SJCRH30 (cell line): ENCODE measurements at regions not wholly inside any gene's neighbourhood (a gene's known extent, or its start where the extent isn't known, plus 50 kb on each side); places are given as distances from the start of the nearest gene placed in this dataset.
A peak's percentile ranks its signal among the peaks of the same experiment; 100 is the strongest.
"Not testable (repeated sequence)": the region's sequence is repeated elsewhere in the genome, so short reads cannot be mapped to it uniquely, and the experiment has no call there.

Experiments used
- DNase-seq, 2 experiments: peaks; one replicate each; pipeline ENCODE4 v3.0.0-alpha.2; 2015 to 2020
- H3K27ac ChIP-seq: fragments of 250-450 bp; sonication (Bioruptor Pico); 2 replicates; pipeline ENCODE4 v1.5.1; 2020; ENCODE audit warnings: mild to moderate bottlenecking, moderate library complexity
- H3K27me3 ChIP-seq: fragments of 250-450 bp; sonication (Bioruptor Pico); 2 replicates; pipeline ENCODE4 v1.5.1; 2020; ENCODE audit warnings: mild to moderate bottlenecking, moderate library complexity
- H3K36me3 ChIP-seq: fragments of 250-450 bp; sonication (Bioruptor Pico); 2 replicates; pipeline ENCODE4 v1.5.1; 2020; ENCODE audit warnings: mild to moderate bottlenecking, moderate library complexity
- H3K4me1 ChIP-seq: fragments of 250-450 bp; sonication (Bioruptor Pico); 2 replicates; pipeline ENCODE4 v1.5.1; 2020; ENCODE audit warnings: mild to moderate bottlenecking, moderate library complexity
- H3K4me3 ChIP-seq: fragments of 250-450 bp; sonication (Bioruptor Pico); 2 replicates; pipeline ENCODE4 v1.5.1; 2020; ENCODE audit warnings: mild to moderate bottlenecking, moderate library complexity
- H3K9me3 ChIP-seq: fragments of 250-450 bp; sonication (Bioruptor Pico); replicated peaks from 2 replicates; pipeline ENCODE4 v1.5.1; 2020; ENCODE audit warnings: mild to moderate bottlenecking, moderate library complexity

- peak overlapping the region; percentile 66; the same call in 1 of the 2 replicates for H3K27ac ChIP-seq
Measured at GRCh38 chr3:55162031-55162795, 234.4 kb upstream of the LRTM1 start.

DNA sequence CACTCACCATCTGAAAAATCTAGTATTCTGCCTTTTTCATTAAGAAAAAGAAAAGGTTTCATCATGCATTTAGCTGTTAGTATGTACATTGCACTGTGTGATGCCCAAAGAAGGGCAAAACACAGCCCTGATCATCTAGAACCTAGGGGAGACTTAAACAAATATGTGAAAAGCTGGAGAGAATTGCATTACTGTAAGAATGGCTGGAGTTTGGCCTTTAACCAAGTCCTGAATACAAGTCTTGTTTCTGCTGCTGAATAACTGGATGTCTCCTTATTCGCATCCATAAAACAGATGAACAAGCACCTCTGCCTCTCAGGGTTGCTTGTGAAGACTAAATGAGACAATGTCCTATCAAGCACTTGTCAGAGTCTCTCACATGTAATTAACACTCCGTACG, 233.4 kb upstream of the LRTM1 start:
- Histone ChIP-seq H3K27ac (peak overlapping the region; percentile 66), H3K9me3 (no peaks in the 10 kb centered on the region), H3K36me3 (no peaks in the 10 kb centered on the region), H3K4me3 (no peak overlapping the region), H3K27me3 (no peaks in the 10 kb centered on the region), H3K4me1 (peaks cover 47% of the 10 kb centered on the region)
- no peak for DNase-seq

More at GRCh38 chr3:55162031-55162795, 234.4 kb upstream of the LRTM1 start:
- H3K4me3 ChIP-seq = no peak overlapping the region
- H3K9me3 ChIP-seq = no peaks in the 10 kb centered on the region
- no peaks in the 10 kb centered on the region for H3K36me3 ChIP-seq
- H3K27me3 ChIP-seq = no peaks in the 10 kb centered on the region
- peak in 1 of 2 experiments; percentile 38 for DNase-seq
- H3K4me1 ChIP-seq = peaks cover 48% of the 10 kb centered on the region

DNA sequence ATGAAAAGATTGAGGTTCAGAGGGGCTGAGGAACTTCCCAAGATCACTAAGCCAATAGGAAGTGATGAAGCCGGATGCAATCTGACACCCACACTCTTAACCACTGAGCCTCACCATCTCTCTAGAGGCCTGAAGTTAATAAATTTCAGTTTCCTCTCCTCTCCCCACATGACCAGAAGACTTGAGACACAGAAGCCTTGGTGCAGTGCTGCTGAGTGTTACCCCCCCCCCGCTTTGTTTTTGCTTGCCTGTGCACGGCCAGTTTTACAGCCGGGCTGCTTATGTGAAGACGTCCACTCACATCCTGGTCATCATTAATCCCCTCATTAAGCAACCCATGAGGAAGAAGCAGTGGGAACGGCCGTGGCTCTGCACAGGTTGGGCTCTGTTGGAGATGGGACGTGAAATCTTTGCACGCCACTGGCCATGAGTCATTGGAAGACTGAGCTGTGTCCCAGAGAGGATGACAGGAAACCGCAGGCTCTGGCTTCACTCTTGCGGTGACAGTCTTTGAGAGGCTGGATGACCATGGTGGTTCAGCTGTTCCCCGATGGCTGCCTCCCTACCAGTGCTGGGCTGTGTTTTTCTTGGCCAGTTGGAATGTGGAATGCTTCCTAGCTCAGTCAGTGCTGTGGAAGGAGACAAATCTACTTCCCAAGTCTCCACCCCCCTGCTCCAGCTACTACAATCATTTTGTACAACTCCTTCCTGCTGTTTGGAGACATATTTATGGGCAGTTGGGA, 232.6 kb upstream of the LRTM1 start:
- H3K27me3 ChIP-seq = no peaks in the 10 kb centered on the region
- peak; percentile 94 to 96 for DNase-seq
- peaks cover 39% of the 10 kb centered on the region for H3K4me1 ChIP-seq
- no peaks in the 10 kb centered on the region for H3K36me3 ChIP-seq
- peak overlapping the region; percentile 23 for H3K4me3 ChIP-seq
- H3K9me3 ChIP-seq = no peaks in the 10 kb centered on the region
- peak overlapping the region; percentile 66 for H3K27ac ChIP-seq

DNA sequence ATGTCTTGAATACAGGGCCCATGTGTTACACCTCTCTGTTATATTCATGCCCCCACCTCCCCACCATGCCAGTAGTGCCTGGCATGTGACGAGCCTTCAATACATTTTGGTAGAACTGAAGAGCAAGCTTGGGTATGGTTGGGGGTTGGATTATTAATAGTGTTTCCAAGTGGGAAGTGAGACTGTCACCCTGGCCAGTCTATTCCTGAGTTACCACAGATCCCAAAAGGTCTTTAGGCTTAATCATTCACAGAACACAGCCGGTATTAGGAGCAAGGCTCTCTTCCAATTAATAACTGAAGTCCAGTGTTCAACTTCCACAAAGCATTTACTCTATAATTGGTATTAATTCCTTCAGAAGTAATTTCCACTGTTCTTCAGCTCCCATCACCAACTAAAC, 231.9 kb upstream of the LRTM1 start:
- no peaks in the 10 kb centered on the region for H3K9me3 ChIP-seq
- no peaks in the 10 kb centered on the region for H3K27me3 ChIP-seq
- no peaks in the 10 kb centered on the region for H3K36me3 ChIP-seq
- H3K4me3 ChIP-seq = peak overlapping the region; percentile 23
- H3K27ac ChIP-seq = peak overlapping the region; percentile 66
- no peak for DNase-seq
- peaks cover 32% of the 10 kb centered on the region for H3K4me1 ChIP-seq

- H3K27me3 ChIP-seq = no peaks in the 10 kb centered on the region
- H3K27ac ChIP-seq = no peak overlapping the region
- no peak for DNase-seq
- H3K9me3 ChIP-seq = no peaks in the 10 kb centered on the region
- no peak overlapping the region for H3K4me3 ChIP-seq
- no peaks in the 10 kb centered on the region for H3K36me3 ChIP-seq
- peaks cover 28% of the 10 kb centered on the region for H3K4me1 ChIP-seq
Measured at GRCh38 chr3:55159016-55159415, 231.2 kb upstream of the LRTM1 start.

DNA sequence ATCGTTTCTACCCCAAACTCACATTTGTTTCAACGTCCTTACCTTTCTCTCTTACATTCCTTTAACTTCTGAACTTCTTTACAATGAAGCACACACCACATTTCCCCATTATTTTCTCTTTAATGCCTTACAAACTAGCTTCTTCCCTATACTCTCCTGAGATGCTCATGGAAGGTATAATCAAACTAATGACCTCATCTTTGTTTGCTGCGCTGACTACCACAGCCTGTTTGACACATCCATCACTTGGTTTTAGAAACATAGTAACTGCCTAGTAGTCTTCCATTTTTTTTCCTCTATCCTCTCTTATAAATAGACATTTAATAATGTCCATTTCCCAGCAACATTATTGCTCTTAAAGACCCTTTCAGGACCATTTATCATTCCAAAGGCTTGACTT, 230.5 kb upstream of the LRTM1 start:
- Histone ChIP-seq H3K27ac (no peak overlapping the region), H3K4me1 (peaks cover 28% of the 10 kb centered on the region), H3K27me3 (no peaks in the 10 kb centered on the region), H3K4me3 (no peak overlapping the region), H3K9me3 (no peaks in the 10 kb centered on the region), H3K36me3 (no peaks in the 10 kb centered on the region)
- DNase-seq = no peak

DNA sequence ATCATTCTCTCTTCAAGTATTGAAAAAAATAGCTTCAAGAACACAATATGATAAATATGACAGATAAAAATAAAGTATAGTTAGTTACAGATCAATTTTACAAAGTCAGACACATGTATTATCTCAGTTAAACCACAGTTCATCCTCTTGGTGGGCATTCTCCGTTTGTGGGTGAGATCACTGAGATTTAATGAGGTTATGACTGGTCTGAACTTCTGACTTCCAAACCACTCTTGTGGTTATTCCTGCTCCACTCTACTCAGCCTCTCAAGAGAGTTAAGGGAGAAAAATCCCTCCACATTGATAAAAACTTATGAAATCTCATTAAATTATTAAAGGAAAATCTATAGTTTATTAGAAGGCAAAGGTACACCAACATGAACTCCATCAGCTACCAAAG, 229.9 kb upstream of the LRTM1 start:
- Histone ChIP-seq H3K27ac (no peak overlapping the region), H3K9me3 (no peaks in the 10 kb centered on the region), H3K4me3 (no peak overlapping the region), H3K36me3 (no peaks in the 10 kb centered on the region), H3K27me3 (no peaks in the 10 kb centered on the region), H3K4me1 (peaks cover 28% of the 10 kb centered on the region)
- no peak for DNase-seq

- no peak for DNase-seq
- H3K27me3 ChIP-seq = no peaks in the 10 kb centered on the region
- peaks cover 22% of the 10 kb centered on the region for H3K4me1 ChIP-seq
- H3K27ac ChIP-seq = no peak overlapping the region
- H3K4me3 ChIP-seq = no peak overlapping the region
- H3K36me3 ChIP-seq = no peaks in the 10 kb centered on the region
- H3K9me3 ChIP-seq = no peaks in the 10 kb centered on the region
Measured at GRCh38 chr3:55156851-55157650, 229.2 kb upstream of the LRTM1 start.

DNA sequence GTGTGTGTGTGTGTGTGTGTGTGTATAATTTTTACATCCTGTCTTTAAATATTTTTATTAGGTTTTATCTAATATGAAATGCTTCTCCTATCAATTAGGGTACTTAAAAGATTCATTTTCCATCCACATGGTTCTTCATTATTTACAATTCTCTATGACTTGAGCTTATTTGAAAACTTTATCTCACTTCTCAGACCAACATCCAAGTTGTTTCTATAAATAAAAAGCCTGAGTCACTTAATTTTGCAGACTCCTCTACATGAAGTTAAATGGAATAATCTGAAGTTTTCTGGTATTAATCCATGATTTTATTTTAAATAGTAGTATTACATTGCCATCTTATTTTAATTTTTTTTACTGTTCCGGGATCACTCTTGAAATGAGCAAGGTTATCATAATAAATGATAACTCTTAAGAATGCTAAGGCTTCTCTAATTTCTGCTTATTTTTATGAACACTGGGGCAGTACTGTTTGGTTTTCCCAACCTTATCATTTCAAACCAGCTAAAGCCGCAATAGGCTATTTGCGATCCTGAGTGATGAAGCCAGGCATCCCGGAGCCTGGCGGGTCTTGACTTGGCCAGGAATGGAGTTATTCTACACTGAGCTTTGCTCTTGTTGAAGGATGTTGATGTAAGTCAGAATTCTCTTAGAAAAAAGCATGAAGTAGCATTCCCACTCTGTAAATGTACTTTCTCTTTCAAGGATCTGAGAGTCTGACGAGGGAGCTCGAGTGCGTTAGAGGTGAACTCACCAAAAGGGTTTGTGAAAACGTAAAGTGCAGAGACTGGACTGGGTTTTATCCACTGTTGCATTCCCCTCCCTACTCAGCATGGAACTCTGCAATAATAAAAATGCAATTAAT, 220.2 kb upstream of the LRTM1 start:
- no peaks in the 10 kb centered on the region for H3K36me3 ChIP-seq
- H3K27ac ChIP-seq = no peak overlapping the region
- peaks cover 10% of the 10 kb centered on the region for H3K4me1 ChIP-seq
- DNase-seq = no peak
- H3K4me3 ChIP-seq = no peak overlapping the region
- no peaks in the 10 kb centered on the region for H3K27me3 ChIP-seq
- no peaks in the 10 kb centered on the region for H3K9me3 ChIP-seq

- no peak overlapping the region for H3K4me3 ChIP-seq
Measured at GRCh38 chr3:55147406-55147805, 219.5 kb upstream of the LRTM1 start.

GRCh38 chr3:55146216-55146615, 218.4 kb upstream of the LRTM1 start:
- Histone ChIP-seq H3K4me1 (peaks cover 14% of the 10 kb centered on the region), H3K9me3 (no peaks in the 10 kb centered on the region), H3K27me3 (no peaks in the 10 kb centered on the region), H3K4me3 (no peak overlapping the region), H3K36me3 (no peaks in the 10 kb centered on the region), H3K27ac (no peak overlapping the region)
- no peak for DNase-seq

More at GRCh38 chr3:55147406-55147805, 219.5 kb upstream of the LRTM1 start:
- Histone ChIP-seq H3K4me1 (peaks cover 14% of the 10 kb centered on the region), H3K27me3 (no peaks in the 10 kb centered on the region), H3K9me3 (no peaks in the 10 kb centered on the region), H3K27ac (no peak overlapping the region), H3K36me3 (no peaks in the 10 kb centered on the region)
- no peak for DNase-seq

- Histone ChIP-seq H3K27ac (peak overlapping the region; percentile 50), H3K9me3 (no peaks in the 10 kb centered on the region), H3K4me3 (no peak overlapping the region; the same call in 1 of the 2 replicates), H3K4me1 (peaks cover 14% of the 10 kb centered on the region), H3K36me3 (no peaks in the 10 kb centered on the region), H3K27me3 (no peaks in the 10 kb centered on the region)
- peak in 1 of 2 experiments; percentile 26 for DNase-seq
Measured at GRCh38 chr3:55144015-55144673, 216.3 kb upstream of the LRTM1 start.

DNA sequence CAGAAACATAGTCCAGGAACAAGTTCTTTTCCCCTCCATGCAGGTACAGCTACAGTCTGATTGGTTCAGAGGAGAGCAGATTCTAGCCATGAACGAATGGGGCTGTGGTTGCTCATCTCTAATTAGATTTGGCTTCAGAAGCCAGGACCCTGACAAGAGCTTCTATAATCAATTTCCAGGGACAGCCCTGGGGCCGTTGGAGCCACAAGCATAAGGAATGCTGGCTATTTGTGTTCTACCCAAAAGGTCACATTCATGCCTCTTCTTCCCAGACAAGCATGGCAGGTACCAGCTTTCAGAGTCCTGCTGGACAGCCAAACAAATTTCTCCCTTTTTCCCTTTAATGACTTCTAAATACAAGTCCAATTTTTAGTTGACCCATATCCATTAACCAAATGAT, 215.5 kb upstream of the LRTM1 start:
- Histone ChIP-seq H3K27me3 (no peaks in the 10 kb centered on the region), H3K4me1 (peaks cover 14% of the 10 kb centered on the region), H3K9me3 (no peaks in the 10 kb centered on the region), H3K27ac (peak overlapping the region; percentile 50), H3K4me3 (no peak overlapping the region), H3K36me3 (no peaks in the 10 kb centered on the region)
- no peak for DNase-seq

DNA sequence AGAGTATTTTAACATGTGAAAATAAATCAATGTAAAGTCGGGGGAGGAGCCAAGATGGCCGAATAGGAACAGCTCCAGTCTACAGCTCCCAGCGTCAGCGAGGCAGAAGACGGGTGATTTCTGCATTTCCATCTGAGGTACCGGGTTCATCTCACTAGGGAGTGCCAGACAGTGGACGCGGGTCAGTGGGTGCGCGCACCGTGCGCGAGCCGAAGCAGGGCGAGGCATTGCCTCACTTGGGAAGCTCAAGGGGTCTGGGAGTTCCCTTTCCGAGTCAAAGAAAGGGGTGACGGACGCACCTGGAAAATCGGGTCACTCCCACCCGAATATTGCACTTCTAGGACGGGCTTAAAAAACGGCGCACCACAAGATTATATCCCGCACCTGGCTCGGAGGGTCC, 208.4 kb upstream of the LRTM1 start:
- not testable (repeated sequence) for H3K4me3 ChIP-seq, H3K4me1 ChIP-seq, H3K9me3 ChIP-seq, DNase-seq, H3K36me3 ChIP-seq, H3K27ac ChIP-seq, H3K27me3 ChIP-seq
